OCI-LY3 (cell line): ENCODE measurements at regions not wholly inside any gene's neighbourhood (a gene's known extent, or its start where the extent isn't known, plus 50 kb on each side); places are given as distances from the start of the nearest gene placed in this dataset.

ENCODE experiments used
- H2AFZ ChIP-seq: fragments of 200-600, 300-600 bp; shearing (Covaris generic); 2 replicates; pipeline ENCODE4 v1.6.0; 2014; ENCODE audit warnings: antibody characterized with exemption, low read depth, low read length
- H3K27ac ChIP-seq: fragments of 200-600, 300-600 bp; sonication (generic); 2 replicates; pipeline ENCODE4 v1.5.1; 2014; ENCODE audit warnings: mild to moderate bottlenecking, low read length, moderate library complexity, mixed read lengths
- H3K27me3 ChIP-seq: fragments of 200-600, 300-600 bp; sonication (generic); 2 replicates; pipeline ENCODE4 v1.6.1; 2014; ENCODE audit warnings: low read depth, low read length, mixed read lengths
- H3K36me3 ChIP-seq: fragments of 200-600, 300-600 bp; sonication (generic); replicated peaks from 2 replicates; pipeline ENCODE3; 2014; ENCODE audit warnings: low read depth, low read length, mixed read lengths
- H3K4me1 ChIP-seq: fragments of 300-600, 200-600 bp; sonication (generic); 2 replicates; pipeline ENCODE4 v1.6.1; 2014; ENCODE audit warnings: low read length, mixed read lengths
- H3K4me2 ChIP-seq: fragments of 200-600, 300-600 bp; sonication (generic); 2 replicates; pipeline ENCODE4 v1.6.1; 2014; ENCODE audit warnings: low read length, mixed read lengths
- H3K4me3 ChIP-seq: fragments of 300-600, 200-600 bp; sonication (generic); 2 replicates; pipeline ENCODE4 v1.5.1; 2014; ENCODE audit warnings: antibody characterized with exemption, mild to moderate bottlenecking, low read length, moderate library complexity
- H3K79me2 ChIP-seq: fragments of 300-600, 200-600 bp; shearing (Covaris generic); 2 replicates; pipeline ENCODE4 v1.6.1; 2014; ENCODE audit warnings: mild to moderate bottlenecking, low read length, mixed read lengths
- H3K9ac ChIP-seq: fragments of 300-600, 200-600 bp; shearing (Covaris generic); 2 replicates; pipeline ENCODE4 v1.6.0; 2014; ENCODE audit warnings: mild to moderate bottlenecking, low read length, moderate library complexity
- H3K9me3 ChIP-seq: fragments of 200-600, 300-600 bp; shearing (Covaris generic); 2 replicates; pipeline ENCODE4 v1.6.1; 2014; ENCODE audit warnings: low read length, mixed read lengths; ENCODE audit not compliant: insufficient read depth
- H4K20me1 ChIP-seq: fragments of 200-600, 300-600 bp; sonication (generic); 2 replicates; pipeline ENCODE4 v1.6.1; 2016; ENCODE audit warnings: low read length, mixed read lengths; ENCODE audit not compliant: insufficient read depth
- CTCF ChIP-seq: fragments of 200-600, 300-600 bp; sonication (generic); IDR thresholded peaks from 2 replicates; pipeline ENCODE4 v1.5.1; 2014; ENCODE audit warnings: antibody characterized with exemption, low read length, low read depth
- EZH2phosphoT487 ChIP-seq: fragments of 200-600 bp; shearing (Covaris generic); IDR thresholded peaks from 2 replicates; pipeline ENCODE4 v1.6.1; 2018; ENCODE audit warnings: antibody characterized with exemption, mixed run types, low read depth

- no peak overlapping the region for H3K27ac ChIP-seq
- peaks cover 19% of the 10 kb centered on the region for H3K27me3 ChIP-seq
- H3K4me3 ChIP-seq = no peak overlapping the region
- H2AFZ ChIP-seq = no peak overlapping the region
- H3K4me2 ChIP-seq = no peak overlapping the region
- no peaks in the 10 kb centered on the region for H3K79me2 ChIP-seq
- no peaks in the 10 kb centered on the region for H3K9me3 ChIP-seq
- no peaks in the 10 kb centered on the region for H3K36me3 ChIP-seq
- peaks cover 19% of the 10 kb centered on the region for H3K4me1 ChIP-seq
- H4K20me1 ChIP-seq = no peaks in the 10 kb centered on the region
- H3K9ac ChIP-seq = no peak overlapping the region
- no peak for TF ChIP-seq CTCF
- no peak for TF ChIP-seq EZH2phosphoT487
These were observed 97.2 kb upstream of the BLID start for GRCh38 chr11:122213171-122213570.

GRCh38 chr11:122210367-122210997 is 94.5 kb upstream of the BLID start:
- H3K9ac ChIP-seq = no peak overlapping the region
- no peak overlapping the region for H3K4me2 ChIP-seq
- peaks cover 26% of the 10 kb centered on the region for H3K27me3 ChIP-seq
- H3K9me3 ChIP-seq = no peaks in the 10 kb centered on the region
- TF ChIP-seq EZH2phosphoT487 = no peak
- TF ChIP-seq CTCF = no peak
- H3K79me2 ChIP-seq = no peaks in the 10 kb centered on the region
- H3K36me3 ChIP-seq = no peaks in the 10 kb centered on the region
- no peak overlapping the region for H3K27ac ChIP-seq
- peaks cover 23% of the 10 kb centered on the region for H3K4me1 ChIP-seq
- no peak overlapping the region for H2AFZ ChIP-seq
- no peak overlapping the region for H3K4me3 ChIP-seq
- H4K20me1 ChIP-seq = no peaks in the 10 kb centered on the region

GRCh38 chr11:122209619-122210366 is 93.8 kb upstream of the BLID start:
- peaks cover 30% of the 10 kb centered on the region for H3K27me3 ChIP-seq
- no peak overlapping the region for H3K4me3 ChIP-seq
- H3K79me2 ChIP-seq = no peaks in the 10 kb centered on the region
- no peaks in the 10 kb centered on the region for H4K20me1 ChIP-seq
- H3K27ac ChIP-seq = no peak overlapping the region
- no peak for TF ChIP-seq EZH2phosphoT487
- TF ChIP-seq CTCF = no peak
- H3K36me3 ChIP-seq = no peaks in the 10 kb centered on the region
- H3K9me3 ChIP-seq = no peaks in the 10 kb centered on the region
- H3K4me1 ChIP-seq = peaks cover 19% of the 10 kb centered on the region
- no peak overlapping the region for H3K9ac ChIP-seq
- H2AFZ ChIP-seq = no peak overlapping the region
- H3K4me2 ChIP-seq = no peak overlapping the region

GRCh38 chr11:122207921-122208764 is 92.1 kb upstream of the BLID start:
- Histone ChIP-seq H3K27ac (no peak overlapping the region), H3K4me2 (peak overlapping the region; percentile 51), H3K36me3 (no peaks in the 10 kb centered on the region), H3K4me3 (no peak overlapping the region), H3K9ac (no peak overlapping the region), H3K4me1 (peaks cover 22% of the 10 kb centered on the region), H4K20me1 (no peaks in the 10 kb centered on the region), H3K9me3 (no peaks in the 10 kb centered on the region), H3K27me3 (peaks cover 36% of the 10 kb centered on the region), H3K79me2 (no peaks in the 10 kb centered on the region), H2AFZ (no peak overlapping the region)
- TF ChIP-seq EZH2phosphoT487 (no peak), CTCF (no peak)
